A549 (cell line): ENCODE measurements at regions not wholly inside any gene's neighbourhood (a gene's known extent, or its start where the extent isn't known, plus 50 kb on each side); places are given as distances from the start of the nearest gene placed in this dataset.

Experiments used
- CTCF ChIP-seq: fragments of >200 bp; sonication (Bioruptor Twin); formaldehyde crosslinking; IDR thresholded peaks from 3 replicates; pipeline ENCODE4 v1.5.1; 2016
- MYC ChIP-seq: IDR thresholded peaks from 2 replicates; pipeline ENCODE4 v1.6.1; 2012; ENCODE audit warnings: mild to moderate bottlenecking, inconsistent platforms, low read length, improper control_type of control experiment, borderline replicate concordance
- PHF8 ChIP-seq: fragments of 200-600 bp; sonication (generic); IDR thresholded peaks from 2 replicates; pipeline ENCODE4 v1.6.1; 2016; ENCODE audit warnings: low read depth, mild to moderate bottlenecking, antibody characterized with exemption, moderate library complexity, borderline replicate concordance
- RAD21 ChIP-seq, 2 experiments: fragments of >200 bp in 1 of 2; sonication (Bioruptor Twin) in 1 of 2; formaldehyde crosslinking in 1 of 2; IDR thresholded peaks in 1 of 2; conservative IDR thresholded peaks in 1 of 2; 2 replicates in 1 of 2; 3 replicates in 1 of 2; pipeline ENCODE4 v1.6.1; 2012 to 2018; ENCODE audit warnings: inconsistent platforms in 1 of 2
- REST ChIP-seq: fragments of 200-600 bp; sonication (generic); IDR thresholded peaks from 2 replicates; pipeline ENCODE4 v1.6.1; 2016; ENCODE audit warnings: antibody characterized with exemption, mild to moderate bottlenecking, moderate library complexity
- SREBF2 ChIP-seq: fragments of 450-650 bp; IDR thresholded peaks from 2 replicates; pipeline ENCODE4 v1.6.1; 2014; ENCODE audit warnings: mild to moderate bottlenecking, moderate library complexity
- TFCP2L1 ChIP-seq: fragments of 250-450 bp; sonication (Bioruptor Pico); IDR thresholded peaks from 2 replicates; pipeline ENCODE4 v1.5.0; 2021; ENCODE audit warnings: mild to moderate bottlenecking
- USF2 ChIP-seq: fragments of 450-650 bp; IDR thresholded peaks from 2 replicates; pipeline ENCODE4 v1.6.1; 2014; ENCODE audit warnings: antibody characterized with exemption

GRCh38 chr18:49723648-49724180 lies 89.6 kb downstream of the ACAA2 start:
- TF ChIP-seq CTCF = no peak
- TF ChIP-seq TFCP2L1 (CRISPR knock-in tag) = no peak
- no peak for TF ChIP-seq USF2
- TF ChIP-seq RAD21 (conservative IDR thresholded peaks at IDR 0.05 in 1 of 2, IDR thresholded peaks at IDR 0.05 in 1 of 2) = no peak
- no peak for TF ChIP-seq MYC
- TF ChIP-seq PHF8 = no peak
- TF ChIP-seq SREBF2 = no peak
- TF ChIP-seq REST = no peak
